GM18867 (cell line): ENCODE measurements at regions not wholly inside any gene's neighbourhood (a gene's known extent, or its start where the extent isn't known, plus 50 kb on each side); places are given as distances from the start of the nearest gene placed in this dataset.

Experiments used
- ATAC-seq: cut with Tn5 transposase; IDR thresholded peaks from one replicate; pipeline ENCODE4 v1.9.1; 2021; ENCODE audit warnings: mild to moderate bottlenecking, moderate library complexity; ENCODE audit not compliant: unreplicated experiment

GRCh38 chr13:107365466-107366215 lies 797.7 kb upstream of the ARGLU1 start:
- ATAC-seq: no peak

- no peak for ATAC-seq
Measured at GRCh38 chr13:107364658-107365057, 796.7 kb upstream of the ARGLU1 start.

GRCh38 chr13:107361666-107362065 lies 793.7 kb upstream of the ARGLU1 start:
- no peak for ATAC-seq

GRCh38 chr13:107360010-107360409 lies 792.1 kb upstream of the ARGLU1 start:
- ATAC-seq: no peak

- no peak for ATAC-seq
Measured at GRCh38 chr13:107358866-107359265, 790.9 kb upstream of the ARGLU1 start.

- ATAC-seq: no peak
Measured at GRCh38 chr13:107351305-107351704, 783.4 kb upstream of the ARGLU1 start.

- ATAC-seq: no peak
Measured at GRCh38 chr13:107348925-107349324, 781.0 kb upstream of the ARGLU1 start.

- no peak for ATAC-seq
Measured at GRCh38 chr13:107348471-107348870, 780.5 kb upstream of the ARGLU1 start.

- no peak for ATAC-seq
Measured at GRCh38 chr13:107347641-107348369, 779.9 kb upstream of the ARGLU1 start.

GRCh38 chr13:107342747-107343146 lies 774.8 kb upstream of the ARGLU1 start:
- ATAC-seq: no peak

- ATAC-seq: no peak
Measured at GRCh38 chr13:107339209-107339608, 771.3 kb upstream of the ARGLU1 start.

GRCh38 chr13:107332188-107332587 lies 764.3 kb upstream of the ARGLU1 start:
- ATAC-seq: no peak

- no peak for ATAC-seq
Measured at GRCh38 chr13:107331359-107331758, 763.4 kb upstream of the ARGLU1 start.

- no peak for ATAC-seq
Measured at GRCh38 chr13:107330484-107330883, 762.5 kb upstream of the ARGLU1 start.

- ATAC-seq: no peak
Measured at GRCh38 chr13:107329991-107330390, 762.1 kb upstream of the ARGLU1 start.

- no peak for ATAC-seq
Measured at GRCh38 chr13:107324416-107325204, 756.7 kb upstream of the ARGLU1 start.

- ATAC-seq: no peak
Measured at GRCh38 chr13:107322228-107322627, 754.3 kb upstream of the ARGLU1 start.

GRCh38 chr13:107305178-107305577 lies 737.2 kb upstream of the ARGLU1 start:
- ATAC-seq: no peak

GRCh38 chr13:107301724-107302374 lies 733.9 kb upstream of the ARGLU1 start:
- no peak for ATAC-seq

- ATAC-seq: no peak
Measured at GRCh38 chr13:107299717-107300116, 731.8 kb upstream of the ARGLU1 start.

GRCh38 chr13:107296804-107297203 lies 728.9 kb upstream of the ARGLU1 start:
- ATAC-seq: no peak
